GM20000 (cell line): ENCODE measurements at regions not wholly inside any gene's neighbourhood (a gene's known extent, or its start where the extent isn't known, plus 50 kb on each side); places are given as distances from the start of the nearest gene placed in this dataset.

Experiments
- DNase-seq: peaks from one replicate; pipeline ENCODE4 v3.0.0; 2012; ENCODE audit warnings: low spot score
- CTCF ChIP-seq: IDR thresholded peaks from 2 replicates; pipeline ENCODE4 v1.5.1; 2012; ENCODE audit warnings: mild to moderate bottlenecking, control low read depth; ENCODE audit errors: extremely low read depth, missing control alignments

DNA sequence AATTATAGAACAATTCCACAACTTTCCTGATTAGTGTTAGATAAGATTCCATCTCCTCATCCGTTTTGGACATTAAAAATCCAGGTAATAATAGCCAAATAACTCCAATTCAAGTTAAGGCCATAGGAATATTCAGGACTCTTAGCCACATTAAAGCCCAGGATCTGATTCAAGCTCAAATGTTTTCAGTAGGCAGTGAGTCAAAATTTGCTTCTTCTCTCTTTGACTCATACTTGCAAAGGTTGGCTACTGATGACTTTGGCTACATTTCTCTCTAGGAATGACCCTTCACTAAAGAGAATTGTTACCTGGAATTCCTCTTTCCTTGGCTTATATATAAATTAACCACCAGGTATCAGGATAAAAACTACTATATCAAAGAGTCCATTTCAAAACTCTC, 354.9 kb upstream of the HS3ST1 start:
- no peak for DNase-seq
- TF ChIP-seq CTCF = no peak

DNA sequence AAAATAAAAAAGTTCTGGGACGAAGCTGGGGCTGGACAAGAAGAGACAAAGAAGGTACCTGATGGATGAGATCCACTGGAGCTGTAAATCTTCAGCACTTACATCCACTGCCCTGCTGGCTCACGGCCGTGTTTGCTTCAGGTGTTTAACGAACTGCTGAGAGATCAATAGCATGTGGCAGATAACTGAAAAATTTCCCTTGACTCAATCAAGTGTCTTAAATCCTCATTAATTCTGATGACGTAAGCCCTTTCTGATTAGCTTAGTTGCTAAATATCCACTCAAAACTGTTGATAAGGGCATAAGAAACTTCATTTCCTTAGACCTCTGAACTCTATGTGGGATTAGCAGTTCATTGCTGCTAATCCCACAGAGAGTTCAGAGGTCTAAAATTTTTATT, 354.2 kb upstream of the HS3ST1 start:
- no peak for DNase-seq
- TF ChIP-seq CTCF = no peak

DNA sequence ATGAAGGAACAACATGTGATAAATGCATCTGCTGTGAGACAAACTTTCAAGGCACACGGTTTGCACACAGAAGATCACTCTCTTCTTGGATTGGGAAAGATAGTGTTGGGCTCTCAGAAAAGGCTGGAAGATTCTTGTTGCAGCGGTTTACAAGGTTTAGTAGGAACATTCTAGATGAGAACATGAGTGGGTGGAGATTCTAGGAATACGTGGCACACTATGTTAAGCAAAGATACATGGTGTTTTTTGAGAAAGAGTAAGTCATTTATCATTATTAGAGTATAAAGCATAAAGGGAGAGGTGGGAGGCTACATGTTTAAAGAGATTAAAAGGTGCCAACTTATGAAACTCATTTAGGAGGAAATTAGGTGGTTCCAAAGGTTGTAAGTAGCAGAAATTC, 348.8 kb upstream of the HS3ST1 start:
- TF ChIP-seq CTCF = no peak

DNA sequence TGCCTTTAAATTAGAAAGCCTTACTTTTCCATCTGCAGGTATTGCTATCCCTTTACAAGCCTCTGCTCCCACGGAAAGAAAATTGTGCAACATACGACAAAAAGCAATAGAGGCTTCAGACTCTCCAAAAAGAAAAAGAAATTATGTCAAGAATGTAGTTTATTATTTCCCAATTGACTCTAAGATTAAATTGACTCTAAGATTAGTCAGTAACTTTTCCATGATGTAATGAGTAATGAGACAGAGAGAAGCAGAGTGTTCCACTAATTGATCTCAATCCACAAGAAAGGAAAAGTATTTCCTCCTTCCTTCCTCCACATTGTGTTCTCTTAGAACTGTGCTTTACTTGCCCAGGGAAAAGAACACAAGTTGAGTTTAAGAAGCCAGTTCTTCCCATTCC, 345.7 kb upstream of the HS3ST1 start:
- TF ChIP-seq CTCF = no peak
- DNase-seq = no peak

More for the DNA sequence above, 348.8 kb upstream of the HS3ST1 start:
- no peak for DNase-seq

DNA sequence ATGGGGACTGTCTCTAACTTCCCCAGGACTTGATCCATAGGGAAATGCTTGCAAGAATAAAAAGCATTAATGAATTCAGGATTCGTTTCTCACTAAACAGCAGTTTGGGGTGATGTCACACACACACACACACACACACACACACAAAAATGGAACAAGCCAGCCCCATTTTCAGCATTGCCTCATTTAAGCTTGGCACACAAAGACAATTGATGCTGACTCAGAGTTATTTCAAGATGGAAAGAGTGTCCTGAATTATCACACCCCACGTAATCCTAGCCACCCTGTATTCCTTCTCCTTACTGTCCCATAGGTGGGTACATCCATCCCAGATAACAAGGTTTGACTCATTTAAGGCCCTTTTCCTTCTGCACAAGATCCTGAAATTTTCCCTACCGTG, 345.1 kb upstream of the HS3ST1 start:
- TF ChIP-seq CTCF = no peak
- no peak for DNase-seq

DNA sequence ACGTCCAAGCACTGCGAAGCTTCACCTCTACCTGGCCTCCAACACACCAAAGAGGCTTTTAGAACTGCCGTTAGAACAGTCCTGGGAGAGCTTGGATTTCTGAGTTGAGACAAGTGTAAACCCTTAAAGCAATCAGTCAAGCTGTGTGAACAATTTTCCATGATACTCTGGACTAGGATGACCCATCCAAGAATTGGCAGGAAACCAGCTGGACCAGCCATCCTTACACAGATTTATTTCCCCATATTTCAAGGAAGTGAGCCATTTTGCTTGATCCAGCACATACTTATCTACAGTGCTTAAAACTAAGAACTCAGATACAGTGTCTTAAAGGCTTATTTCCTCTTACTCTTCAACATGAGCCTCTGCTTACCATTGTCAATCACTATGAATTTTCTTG, 340.7 kb upstream of the HS3ST1 start:
- TF ChIP-seq CTCF = no peak
- DNase-seq = no peak

DNA sequence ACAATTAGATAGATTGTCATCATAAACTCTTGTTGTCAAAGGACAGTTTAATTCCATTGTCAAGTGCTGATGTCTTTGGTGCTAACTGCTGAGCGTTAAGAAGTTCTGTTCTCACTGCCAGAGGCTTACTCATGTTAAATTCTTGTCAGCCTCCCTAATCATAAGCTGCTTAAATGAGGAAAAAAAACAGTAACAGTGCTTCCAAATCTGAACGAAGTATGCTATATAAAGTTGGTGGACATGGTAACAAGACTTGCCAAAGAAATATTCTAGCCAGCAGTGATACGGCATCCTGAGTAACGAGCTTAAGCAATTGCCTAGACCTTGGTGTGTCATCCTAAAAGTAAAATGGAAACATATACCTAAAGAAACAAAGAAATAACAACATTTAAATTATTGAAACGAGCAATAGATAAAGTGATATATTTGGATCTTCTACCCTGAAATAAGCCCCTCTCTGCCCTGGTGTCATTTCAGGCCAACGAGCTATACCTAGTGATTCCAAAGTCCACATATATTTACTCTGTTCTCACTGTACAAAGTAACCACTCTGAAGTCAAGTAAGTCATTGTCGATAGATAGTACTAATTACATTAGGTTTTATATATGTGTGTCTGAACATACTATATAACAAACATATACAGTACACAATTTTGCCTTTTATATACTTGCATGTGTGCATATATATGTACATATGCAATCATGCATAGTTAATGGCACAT, 339.7 kb upstream of the HS3ST1 start:
- DNase-seq = no peak
- no peak for TF ChIP-seq CTCF
